ENCODE measurements at regions not wholly inside any gene's neighbourhood (a gene's known extent, or its start where the extent isn't known, plus 50 kb on each side); places are given as distances from the start of the nearest gene placed in this dataset.

DNA sequence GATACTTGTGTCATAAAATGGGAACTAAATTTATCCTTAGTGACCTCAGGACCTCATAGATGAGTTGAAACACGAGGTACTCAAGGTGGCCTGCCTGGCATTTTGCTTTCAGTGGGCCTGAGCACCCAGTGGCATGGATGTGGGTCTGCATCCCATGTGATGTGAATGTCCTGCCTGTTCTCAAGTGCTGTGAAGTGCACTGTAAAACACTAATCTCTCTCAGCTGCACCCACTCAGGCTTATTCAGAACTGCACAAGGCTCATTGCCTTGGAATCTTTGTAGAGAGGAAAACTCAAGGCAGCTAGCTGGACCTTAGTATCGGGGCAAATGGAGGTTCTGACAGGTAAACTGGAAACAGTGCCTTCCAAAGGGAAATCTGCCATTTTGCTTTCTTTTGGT, 767.0 kb downstream of the TUSC7 start:
- TF ChIP-seq, protein P1, sequence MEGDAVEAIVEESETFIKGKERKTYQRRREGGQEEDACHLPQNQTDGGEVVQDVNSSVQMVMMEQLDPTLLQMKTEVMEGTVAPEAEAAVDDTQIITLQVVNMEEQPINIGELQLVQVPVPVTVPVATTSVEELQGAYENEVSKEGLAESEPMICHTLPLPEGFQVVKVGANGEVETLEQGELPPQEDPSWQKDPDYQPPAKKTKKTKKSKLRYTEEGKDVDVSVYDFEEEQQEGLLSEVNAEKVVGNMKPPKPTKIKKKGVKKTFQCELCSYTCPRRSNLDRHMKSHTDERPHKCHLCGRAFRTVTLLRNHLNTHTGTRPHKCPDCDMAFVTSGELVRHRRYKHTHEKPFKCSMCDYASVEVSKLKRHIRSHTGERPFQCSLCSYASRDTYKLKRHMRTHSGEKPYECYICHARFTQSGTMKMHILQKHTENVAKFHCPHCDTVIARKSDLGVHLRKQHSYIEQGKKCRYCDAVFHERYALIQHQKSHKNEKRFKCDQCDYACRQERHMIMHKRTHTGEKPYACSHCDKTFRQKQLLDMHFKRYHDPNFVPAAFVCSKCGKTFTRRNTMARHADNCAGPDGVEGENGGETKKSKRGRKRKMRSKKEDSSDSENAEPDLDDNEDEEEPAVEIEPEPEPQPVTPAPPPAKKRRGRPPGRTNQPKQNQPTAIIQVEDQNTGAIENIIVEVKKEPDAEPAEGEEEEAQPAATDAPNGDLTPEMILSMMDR (IDR thresholded peaks at IDR 0.05), result no peak
- no peak for TF ChIP-seq POLR2A (IDR thresholded peaks at IDR 0.05)

Measured in right lobe of liver (tissue), 4 donors.